Fibroblast of skin of left biceps (primary cell): ENCODE measurements at regions not wholly inside any gene's neighbourhood (a gene's known extent, or its start where the extent isn't known, plus 50 kb on each side); places are given as distances from the start of the nearest gene placed in this dataset.

Source experiments
- DNase-seq, 2 experiments: peaks; one replicate each; pipeline ENCODE4 v3.0.0-alpha.2; 2013; ENCODE audit warnings: low read depth in 2 of 2

- no peak for DNase-seq
Measured at GRCh38 chr6:18672852-18673251, 285.7 kb downstream of the RNF144B start.

- DNase-seq = no peak
Measured at GRCh38 chr6:18674346-18674745, 287.2 kb downstream of the RNF144B start.

GRCh38 chr6:18675881-18676280 lies 288.7 kb downstream of the RNF144B start:
- no peak for DNase-seq

GRCh38 chr6:18676548-18676947 lies 289.4 kb downstream of the RNF144B start:
- DNase-seq = no peak

- DNase-seq = no peak
Measured at GRCh38 chr6:18680842-18681241, 293.7 kb downstream of the RNF144B start.

- DNase-seq = no peak
Measured at GRCh38 chr6:18681832-18682503, 294.8 kb downstream of the RNF144B start.

GRCh38 chr6:18684343-18684742 lies 297.2 kb downstream of the RNF144B start:
- no peak for DNase-seq

- no peak for DNase-seq
Measured at GRCh38 chr6:18692929-18693685, 306.0 kb downstream of the RNF144B start.

- DNase-seq = no peak
Measured at GRCh38 chr6:18693881-18694280, 306.7 kb downstream of the RNF144B start.

GRCh38 chr6:18703546-18703945 lies 316.4 kb downstream of the RNF144B start:
- DNase-seq = no peak

GRCh38 chr6:18707714-18708439 lies 320.7 kb downstream of the RNF144B start:
- no peak for DNase-seq

- no peak for DNase-seq
Measured at GRCh38 chr6:18712595-18712994, 325.4 kb downstream of the RNF144B start.

GRCh38 chr6:18720075-18720474 lies 332.9 kb downstream of the RNF144B start:
- DNase-seq = no peak

- no peak for DNase-seq
Measured at GRCh38 chr6:18724056-18724455, 336.9 kb downstream of the RNF144B start.

GRCh38 chr6:18725449-18725848 lies 338.3 kb downstream of the RNF144B start:
- DNase-seq = no peak

- DNase-seq = no peak
Measured at GRCh38 chr6:18733921-18734550, 346.9 kb downstream of the RNF144B start.

- no peak for DNase-seq
Measured at GRCh38 chr6:18741741-18742140, 354.6 kb downstream of the RNF144B start.

- no peak for DNase-seq
Measured at GRCh38 chr6:18742406-18742805, 355.3 kb downstream of the RNF144B start.

- DNase-seq = no peak
Measured at GRCh38 chr6:18746727-18747126, 359.6 kb downstream of the RNF144B start.

GRCh38 chr6:18748314-18748713 lies 361.2 kb downstream of the RNF144B start:
- DNase-seq = no peak

- no peak for DNase-seq
Measured at GRCh38 chr6:18752278-18753068, 365.3 kb downstream of the RNF144B start.
